Esophagus muscularis mucosa (tissue), 4 donors: ENCODE measurements at regions not wholly inside any gene's neighbourhood (a gene's known extent, or its start where the extent isn't known, plus 50 kb on each side); places are given as distances from the start of the nearest gene placed in this dataset.
A peak's percentile ranks its signal among the peaks of the same experiment; 100 is the strongest.

Experiments used
- DNase-seq: peaks from one replicate; pipeline ENCODE4 v3.0.0-alpha.2; 2017; ENCODE audit errors: extremely low spot score
- H3K27ac ChIP-seq, 4 donors: fragments of 200-600 bp; sonication (generic); replicated peaks in 1 of 4; 1 replicate in 3 of 4; 2 replicates in 1 of 4; pipeline ENCODE4 v1.5.1; 2016 to 2019; ENCODE audit warnings: mild to moderate bottlenecking in 1 of 4
- H3K27me3 ChIP-seq, 4 donors: fragments of 200-600 bp; sonication (generic); one replicate each; pipeline versions ENCODE4 v1.5.1 to v1.6.0; 2016 to 2019
- H3K36me3 ChIP-seq, 4 donors: fragments of 200-600 bp; sonication (generic); one replicate each; pipeline ENCODE4 v1.5.1; 2016 to 2019
- H3K4me1 ChIP-seq, 4 donors: fragments of 200-600 bp; sonication (generic); one replicate each; pipeline ENCODE4 v1.5.1; 2016 to 2019
- H3K4me3 ChIP-seq, 4 donors: fragments of 200-600 bp; sonication (generic); 1 replicate in 2 of 4; 2 replicates in 2 of 4; pipeline ENCODE4 v1.5.1; 2016 to 2019; ENCODE audit warnings: mild to moderate bottlenecking in 4 of 4, moderate library complexity in 1 of 4
- H3K9me3 ChIP-seq, 4 donors: fragments of 200-600 bp; sonication (generic); 1 replicate in 3 of 4; 2 replicates in 1 of 4; pipeline ENCODE4 v1.5.1; 2016 to 2019
- EP300 ChIP-seq: sonication (generic); formaldehyde crosslinking; IDR thresholded peaks from one replicate; pipeline ENCODE4 v1.6.1; 2017; ENCODE audit warnings: antibody characterized with exemption
- POLR2A ChIP-seq: fragments of 450-650 bp; IDR thresholded peaks from one replicate; pipeline ENCODE4 v1.6.1; 2017; ENCODE audit warnings: antibody characterized with exemption, moderate library complexity, mild to moderate bottlenecking, low read depth
- POLR2AphosphoS5 ChIP-seq, 2 donors: sonication (generic); formaldehyde crosslinking; IDR thresholded peaks; one replicate each; pipeline ENCODE4 v1.6.1; 2017; ENCODE audit warnings: antibody characterized with exemption in 2 of 2
- whole genome bisulfite sequencing: methylation state at CpG from one replicate; pipeline ENCODE4 v1.1.5; 2018; 5-methylcytosine and 5-hydroxymethylcytosine counted together
- intact Hi-C: fragments of 100-400 bp; cut with DNase I; formaldehyde crosslinking; loops from one replicate; pipeline ENCODE4 v1.15.1; 2023
- TF ChIP-seq, protein P1 (sequence below), 3 experiments: fragments of 200-600 bp in 2 of 3; fragments of 450-650 bp in 1 of 3; sonication (generic) in 2 of 3; IDR thresholded peaks; one replicate each; pipeline ENCODE4 v1.5.1; 2017 to 2019; ENCODE audit warnings: antibody characterized with exemption in 3 of 3, mild to moderate bottlenecking in 2 of 3, moderate library complexity in 1 of 3

DNA sequence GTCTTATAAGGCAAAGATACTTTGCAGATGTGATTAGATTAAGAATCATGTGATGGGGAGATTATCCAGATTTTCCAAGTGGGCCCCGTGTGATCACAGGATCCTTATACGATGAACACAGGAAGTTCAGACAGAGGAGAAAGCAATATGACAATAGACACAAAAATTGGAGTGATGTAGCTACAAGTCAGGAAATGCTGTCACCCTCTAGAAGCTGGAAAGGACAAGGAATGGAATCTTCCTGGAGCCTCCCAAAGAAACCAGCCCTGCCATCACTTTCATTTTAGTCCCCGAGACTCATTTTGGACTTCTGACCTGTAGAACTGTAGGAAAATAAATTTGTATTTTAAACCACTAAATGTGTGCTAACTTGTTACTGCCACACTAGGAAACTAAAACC is 61.9 kb upstream of the C1orf21 start:
- TF ChIP-seq EP300, result no peak
- no peak for TF ChIP-seq POLR2A
- TF ChIP-seq POLR2AphosphoS5 (IDR thresholded peaks at IDR 0.05), result no peak
- TF ChIP-seq, protein P1, sequence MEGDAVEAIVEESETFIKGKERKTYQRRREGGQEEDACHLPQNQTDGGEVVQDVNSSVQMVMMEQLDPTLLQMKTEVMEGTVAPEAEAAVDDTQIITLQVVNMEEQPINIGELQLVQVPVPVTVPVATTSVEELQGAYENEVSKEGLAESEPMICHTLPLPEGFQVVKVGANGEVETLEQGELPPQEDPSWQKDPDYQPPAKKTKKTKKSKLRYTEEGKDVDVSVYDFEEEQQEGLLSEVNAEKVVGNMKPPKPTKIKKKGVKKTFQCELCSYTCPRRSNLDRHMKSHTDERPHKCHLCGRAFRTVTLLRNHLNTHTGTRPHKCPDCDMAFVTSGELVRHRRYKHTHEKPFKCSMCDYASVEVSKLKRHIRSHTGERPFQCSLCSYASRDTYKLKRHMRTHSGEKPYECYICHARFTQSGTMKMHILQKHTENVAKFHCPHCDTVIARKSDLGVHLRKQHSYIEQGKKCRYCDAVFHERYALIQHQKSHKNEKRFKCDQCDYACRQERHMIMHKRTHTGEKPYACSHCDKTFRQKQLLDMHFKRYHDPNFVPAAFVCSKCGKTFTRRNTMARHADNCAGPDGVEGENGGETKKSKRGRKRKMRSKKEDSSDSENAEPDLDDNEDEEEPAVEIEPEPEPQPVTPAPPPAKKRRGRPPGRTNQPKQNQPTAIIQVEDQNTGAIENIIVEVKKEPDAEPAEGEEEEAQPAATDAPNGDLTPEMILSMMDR (IDR thresholded peaks at IDR 0.05), result no peak
- intact Hi-C loops, result no loop called here
- no peaks in the 10 kb centered on the region for H3K27me3 ChIP-seq
- no peak for DNase-seq
- H3K27ac ChIP-seq, result no peak overlapping the region
- no peaks in the 10 kb centered on the region for H3K36me3 ChIP-seq
- H3K4me1 ChIP-seq, result peaks cover 0 to 10% (median 8%) of the 10 kb centered on the region in 4 donors
- WGBS, result 72% methylated on average over 3 of the region's 3 CpGs
- no peaks in the 10 kb centered on the region for H3K9me3 ChIP-seq
- no peak overlapping the region for H3K4me3 ChIP-seq

DNA sequence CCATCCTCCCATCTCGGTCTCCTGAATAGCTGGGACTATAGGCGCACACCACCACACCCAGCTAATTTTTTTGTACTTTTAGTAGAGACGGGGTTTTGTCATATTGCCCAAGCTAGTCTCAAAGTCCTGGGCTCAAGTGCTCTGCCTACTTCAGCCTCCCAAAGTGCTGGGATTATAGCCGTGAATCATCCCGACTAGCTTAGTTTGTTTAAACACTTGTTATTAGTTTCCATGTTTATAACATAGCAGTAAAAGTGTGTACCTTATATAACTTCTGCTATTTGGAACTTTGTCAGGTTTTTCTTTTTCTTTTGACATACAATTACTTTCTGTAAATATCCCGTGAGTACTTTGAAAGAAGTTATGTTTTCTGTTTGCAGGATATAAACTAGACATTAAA is 60.6 kb upstream of the C1orf21 start:
- no peak for DNase-seq
- H3K4me1 ChIP-seq, result peaks cover 12 to 22% (median 19%) of the 10 kb centered on the region in 4 donors
- 65% methylated on average over 6 of the region's 6 CpGs for WGBS
- H3K4me3 ChIP-seq, result no peak overlapping the region
- H3K27ac ChIP-seq, result no peak overlapping the region
- intact Hi-C loops, result no loop called here
- TF ChIP-seq POLR2AphosphoS5 (IDR thresholded peaks at IDR 0.05) (no peak), POLR2A (no peak), EP300 (no peak)
- TF ChIP-seq, protein P1 (IDR thresholded peaks at IDR 0.05), result no peak
- no peaks in the 10 kb centered on the region for H3K27me3 ChIP-seq
- H3K9me3 ChIP-seq, result no peaks in the 10 kb centered on the region
- H3K36me3 ChIP-seq, result no peaks in the 10 kb centered on the region

DNA sequence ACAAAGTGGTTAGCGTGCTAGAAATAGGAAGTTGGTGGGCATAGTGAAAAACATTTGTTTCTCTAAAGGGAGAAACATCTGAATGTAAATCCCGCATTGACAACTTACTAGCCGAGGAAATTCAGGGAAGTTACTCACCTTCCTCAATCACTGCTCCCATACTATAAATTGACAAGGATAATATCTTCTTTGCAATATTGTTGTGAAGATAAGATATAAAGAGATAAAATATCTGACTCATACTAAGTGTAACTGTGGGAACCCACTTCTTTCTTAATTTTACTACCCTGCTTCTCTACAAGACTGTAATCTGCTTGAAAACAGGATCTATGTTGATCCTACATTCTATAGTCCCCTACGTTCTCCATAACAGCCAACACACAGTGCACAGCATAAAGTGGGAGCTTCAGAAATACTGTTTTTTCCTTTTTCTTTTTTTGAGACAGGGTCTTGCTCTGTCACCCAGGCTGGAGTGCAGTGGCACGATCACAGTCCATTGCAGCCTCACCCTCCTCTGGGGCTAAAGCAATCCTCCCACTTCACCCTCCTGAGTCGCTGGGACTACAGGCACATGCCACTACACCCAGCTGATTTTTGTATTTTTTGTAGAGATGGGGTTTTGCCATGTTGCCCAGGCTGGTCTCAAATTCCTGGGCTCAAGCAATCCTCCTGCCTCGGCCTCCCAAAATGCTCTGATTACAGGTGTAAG is 57.4 kb upstream of the C1orf21 start:
- 91% methylated on average over 7 of the region's 7 CpGs for WGBS
- Histone ChIP-seq H3K36me3 (no peaks in the 10 kb centered on the region), H3K27ac (peak overlapping the region; percentile 60 to 73 (median 68)), H3K27me3 (no peaks in the 10 kb centered on the region), H3K4me3 (no peak overlapping the region), H3K4me1 (peaks cover 12 to 27% (median 25%) of the 10 kb centered on the region in 4 donors), H3K9me3 (peaks cover 0 to 3% (median 0%) of the 10 kb centered on the region in 4 donors)
- TF ChIP-seq EP300, result no peak
- no peak for TF ChIP-seq POLR2AphosphoS5 (IDR thresholded peaks at IDR 0.05)
- TF ChIP-seq, protein P1 (IDR thresholded peaks at IDR 0.05), result no peak
- no peak for TF ChIP-seq POLR2A
- intact Hi-C loops, result no loop called here
- DNase-seq, result no peak

DNA sequence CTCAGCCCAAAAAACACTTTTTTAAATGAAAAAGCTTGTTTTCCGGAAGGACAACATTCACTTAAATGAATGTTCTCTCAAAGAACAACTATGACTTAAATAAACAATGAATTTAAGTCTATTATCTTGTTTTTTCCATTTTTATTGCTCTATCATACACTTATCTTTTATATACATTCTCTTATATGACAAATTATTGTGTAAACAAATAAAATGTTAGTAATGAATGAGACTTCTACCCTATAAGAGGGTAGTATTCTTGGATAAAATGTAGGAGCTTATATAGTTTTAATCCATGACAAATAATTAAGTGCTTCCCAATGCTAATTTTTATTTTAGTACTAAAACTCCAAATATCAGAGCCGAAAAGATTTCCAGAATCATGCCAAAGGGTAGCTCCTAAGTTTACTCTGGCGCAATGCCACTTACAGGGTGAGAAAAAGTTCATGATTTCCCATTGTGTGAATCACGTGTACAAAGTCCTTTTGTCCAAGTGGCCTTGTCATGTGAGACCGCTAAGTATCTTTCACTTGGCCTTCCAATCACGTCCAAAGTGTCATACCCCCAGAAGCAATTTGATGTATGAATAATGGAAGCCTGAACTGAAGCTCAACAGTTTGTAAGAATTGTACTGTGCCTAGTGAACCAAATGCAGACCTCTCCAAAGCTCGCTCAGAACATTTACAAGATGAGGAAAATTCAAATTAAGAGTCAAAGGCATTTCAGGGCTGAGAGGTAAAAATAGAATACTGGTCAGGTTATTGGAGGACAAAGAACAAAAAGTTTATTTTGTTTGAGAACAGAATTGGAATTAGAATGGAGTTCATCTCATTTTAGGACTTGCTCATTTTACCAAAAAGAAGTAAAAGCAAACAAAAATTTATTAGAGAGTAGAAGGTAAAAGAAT is 56.6 kb upstream of the C1orf21 start:
- peak; percentile 37 to 57 for TF ChIP-seq POLR2AphosphoS5 (IDR thresholded peaks at IDR 0.05)
- no peak for TF ChIP-seq EP300
- TF ChIP-seq, protein P1 (IDR thresholded peaks at IDR 0.05), result no peak
- no peak for TF ChIP-seq POLR2A
- Histone ChIP-seq H3K36me3 (no peaks in the 10 kb centered on the region), H3K9me3 (peaks cover 0 to 3% (median 0%) of the 10 kb centered on the region in 4 donors), H3K27me3 (no peaks in the 10 kb centered on the region), H3K27ac (peak overlapping the region; percentile 60 to 73 (median 68)), H3K4me3 (no peak overlapping the region), H3K4me1 (peaks cover 12 to 27% (median 25%) of the 10 kb centered on the region in 4 donors)
- no peak for DNase-seq
- intact Hi-C loops, result no loop called here
- 55% methylated on average over 7 of the region's 7 CpGs for WGBS
